Calu3 (cell line): ENCODE measurements at regions not wholly inside any gene's neighbourhood (a gene's known extent, or its start where the extent isn't known, plus 50 kb on each side); places are given as distances from the start of the nearest gene placed in this dataset.

Experiments used
- BruUV-seq: library from RNA; stranded (reverse); fragments of 400-500 nt; replicated peaks from 2 replicates; lab custom pipeline; 2021; lab: Mats Ljungman, UMichigan
- CTCF ChIA-PET: fragments of 300-600 bp; sonication (Branson Sonifier 250); formaldehyde crosslinking; loops from one replicate; lab custom pipeline; 2022; ENCODE audit warnings: antibody characterized with exemption; lab: Charles Lee
- DNase-seq: peaks from one replicate; pipeline ENCODE4 v3.0.0; 2022
- H3K27ac Mint-ChIP-seq: one replicate; pipeline ENCODE4 v1.8.0; 2022; ENCODE audit warnings: mixed read lengths; ENCODE audit not compliant: unreplicated experiment
- H3K27me3 Mint-ChIP-seq: one replicate; pipeline ENCODE4 v1.8.0; 2022; ENCODE audit warnings: mixed read lengths; ENCODE audit not compliant: unreplicated experiment
- H3K36me3 Mint-ChIP-seq: one replicate; pipeline ENCODE4 v1.8.0; 2022; ENCODE audit warnings: mild to moderate bottlenecking, moderate library complexity, mixed read lengths; ENCODE audit not compliant: insufficient read depth, unreplicated experiment
- H3K4me1 Mint-ChIP-seq: one replicate; pipeline ENCODE4 v1.8.0; 2022; ENCODE audit warnings: mild to moderate bottlenecking, low read depth, mixed read lengths; ENCODE audit not compliant: unreplicated experiment
- H3K4me3 Mint-ChIP-seq: one replicate; pipeline ENCODE4 v1.8.0; 2022; ENCODE audit warnings: mild to moderate bottlenecking, low read depth, moderate library complexity, mixed read lengths; ENCODE audit not compliant: unreplicated experiment
- H3K9me3 Mint-ChIP-seq: one replicate; pipeline ENCODE4 v1.8.0; 2022; ENCODE audit warnings: low read depth, mixed read lengths; ENCODE audit not compliant: unreplicated experiment
- CTCF ChIP-seq: fragments of 200-600 bp; IDR thresholded peaks from one replicate; pipeline ENCODE4 v1.8.0; 2022; ENCODE audit warnings: antibody characterized with exemption; ENCODE audit not compliant: unreplicated experiment
- intact Hi-C: fragments of 100-400 bp; cut with micrococcal nuclease; formaldehyde crosslinking; loops from one replicate; pipeline ENCODE4 v1.10.0; 2022; ENCODE audit not compliant: unreplicated experiment

GRCh38 chr4:56115898-56116297, 167.2 kb downstream of the CEP135 start:
- Mint-ChIP-seq H3K4me3 (no peak overlapping the region), H3K36me3 (no peaks in the 10 kb centered on the region), H3K27ac (no peak overlapping the region), H3K9me3 (no peaks in the 10 kb centered on the region), H3K27me3 (no peaks in the 10 kb centered on the region), H3K4me1 (no peaks in the 10 kb centered on the region)
- no TSS peak for BruUV-seq
- TF ChIP-seq CTCF = no peak
- CTCF ChIA-PET = no interaction called here
- intact Hi-C loops = no loop called here
- no peak for DNase-seq

DNA sequence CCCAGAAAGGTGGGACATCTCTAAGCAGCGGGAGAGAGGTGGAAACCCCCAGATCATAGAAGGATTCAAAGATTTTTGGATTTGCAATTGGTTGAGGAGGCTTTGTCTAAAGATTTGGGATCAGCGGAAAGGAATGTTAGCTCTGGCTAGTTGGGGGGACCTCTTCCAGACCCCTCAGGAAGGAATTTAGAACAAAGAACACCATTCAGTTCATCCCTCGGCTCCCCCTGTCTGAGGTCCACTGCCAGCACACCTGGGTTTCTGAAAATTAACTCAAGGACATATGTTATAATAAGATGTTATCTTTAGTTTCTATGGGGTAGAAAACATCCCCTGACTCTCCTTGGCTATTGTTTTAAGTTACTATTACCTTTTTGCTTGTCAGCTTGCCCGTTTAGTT, 163.6 kb downstream of the CEP135 start:
- CTCF ChIA-PET = no interaction called here
- intact Hi-C loops = no loop called here
- no peaks in the 10 kb centered on the region for H3K9me3 Mint-ChIP-seq
- H3K36me3 Mint-ChIP-seq = no peaks in the 10 kb centered on the region
- no peak overlapping the region for H3K27ac Mint-ChIP-seq
- no peak overlapping the region for H3K4me3 Mint-ChIP-seq
- H3K4me1 Mint-ChIP-seq = no peaks in the 10 kb centered on the region
- no TSS peak for BruUV-seq
- DNase-seq = no peak
- no peak for TF ChIP-seq CTCF
- H3K27me3 Mint-ChIP-seq = no peaks in the 10 kb centered on the region

DNA sequence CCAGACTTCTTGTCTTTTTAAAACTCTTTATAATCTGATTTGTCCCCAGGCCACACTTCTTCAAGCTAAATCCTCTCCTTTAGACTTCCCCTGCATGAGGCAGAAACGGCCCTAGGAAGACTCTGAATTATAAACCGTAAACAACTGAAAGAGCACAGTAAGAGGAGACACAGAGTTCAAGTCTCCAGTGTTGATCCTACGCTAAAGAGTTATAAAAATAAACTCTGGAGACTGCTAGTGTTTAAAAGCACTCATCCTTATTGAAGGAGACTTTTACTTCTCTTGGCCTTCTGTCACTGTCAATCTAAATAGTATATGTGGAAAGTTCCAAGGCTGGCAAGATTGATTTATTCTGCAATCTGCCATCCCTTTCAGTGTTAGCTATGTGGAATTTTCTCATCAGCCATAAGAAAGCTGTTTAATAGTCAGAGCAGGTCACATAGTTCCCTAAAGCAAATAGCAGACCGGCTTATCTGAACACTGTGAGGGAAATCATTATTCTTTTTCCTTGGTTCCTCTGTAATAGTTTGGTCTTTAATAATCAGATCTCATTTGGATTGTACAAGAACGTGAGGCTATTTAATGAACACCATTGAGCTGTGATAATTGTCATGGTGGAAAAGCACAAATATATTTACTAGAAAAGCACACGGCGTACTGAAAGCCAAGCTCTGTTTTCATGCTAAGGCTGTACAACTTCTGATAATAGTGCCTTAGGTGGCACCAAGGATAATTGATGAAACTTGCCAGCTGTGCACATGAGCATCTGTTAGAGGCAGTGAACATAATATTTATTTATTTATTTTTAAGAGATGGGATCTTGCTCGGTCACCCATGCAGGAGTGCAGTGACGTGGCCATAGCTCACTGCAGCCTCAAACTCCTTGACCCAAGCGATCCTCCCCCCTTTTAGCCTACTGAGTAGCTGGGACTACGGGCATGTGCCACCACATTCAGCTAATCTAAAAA, 157.7 kb downstream of the CEP135 start:
- Mint-ChIP-seq H3K9me3 (no peaks in the 10 kb centered on the region), H3K27ac (no peak overlapping the region), H3K27me3 (no peaks in the 10 kb centered on the region), H3K4me1 (no peaks in the 10 kb centered on the region), H3K4me3 (no peak overlapping the region), H3K36me3 (no peaks in the 10 kb centered on the region)
- CTCF ChIA-PET = interaction anchor here (0.6 kb wide), 1 partner anchor 186 kb away, joined by 4 read pairs; no protein-coding TSS in a partner anchor
- no peak for TF ChIP-seq CTCF
- no TSS peak for BruUV-seq
- intact Hi-C loops = no loop called here
- no peak for DNase-seq

DNA sequence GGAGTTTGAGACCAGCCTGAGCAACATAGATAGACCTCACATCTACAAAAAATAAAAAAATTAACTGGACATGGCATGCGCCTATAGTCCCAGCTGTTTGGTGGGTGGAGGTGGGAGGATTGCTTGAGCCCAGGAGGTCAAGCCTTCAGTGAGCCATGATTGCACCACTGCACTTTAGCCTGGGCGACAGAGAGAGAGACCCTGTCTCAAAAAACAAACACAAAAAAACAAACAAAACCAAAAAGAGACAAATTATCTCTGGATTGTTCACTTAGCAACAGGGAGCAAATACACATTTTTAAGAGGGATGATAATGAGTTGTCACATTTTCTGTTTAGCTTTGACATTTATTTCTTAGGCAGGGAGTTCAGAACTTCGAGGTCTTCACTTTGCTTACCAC, 155.4 kb downstream of the CEP135 start:
- no peaks in the 10 kb centered on the region for H3K27me3 Mint-ChIP-seq
- H3K36me3 Mint-ChIP-seq = no peaks in the 10 kb centered on the region
- H3K4me1 Mint-ChIP-seq = no peaks in the 10 kb centered on the region
- H3K27ac Mint-ChIP-seq = no peak overlapping the region
- DNase-seq = no peak
- H3K9me3 Mint-ChIP-seq = no peaks in the 10 kb centered on the region
- intact Hi-C loops = no loop called here
- no TSS peak for BruUV-seq
- no peak for TF ChIP-seq CTCF
- CTCF ChIA-PET = no interaction called here
- no peak overlapping the region for H3K4me3 Mint-ChIP-seq
